H1 (cell line): ENCODE measurements at regions not wholly inside any gene's neighbourhood (a gene's known extent, or its start where the extent isn't known, plus 50 kb on each side); places are given as distances from the start of the nearest gene placed in this dataset.

Experiments used
- CHD1 ChIP-seq: IDR thresholded peaks from 2 replicates; pipeline ENCODE4 v1.6.1; 2012; ENCODE audit warnings: low read depth, low read length, improper control_type of control experiment
- CREB1 ChIP-seq: IDR thresholded peaks from 2 replicates; pipeline ENCODE4 v1.6.1; 2012; ENCODE audit warnings: inconsistent platforms
- CTCF ChIP-seq, 3 experiments: IDR thresholded peaks; 1 replicate in 2 of 3; 2 replicates in 1 of 3; pipeline versions ENCODE4 v1.5.1 to v1.6.1; 2011; ENCODE audit warnings: low read length in 3 of 3, mild to moderate bottlenecking in 3 of 3, inconsistent platforms in 2 of 3, low read depth in 1 of 3, moderate library complexity in 1 of 3; ENCODE audit not compliant: insufficient read depth in 1 of 3; ENCODE audit errors: control extremely low read depth in 1 of 3
- EP300 ChIP-seq, 2 experiments: IDR thresholded peaks; 1 replicate in 1 of 2; 2 replicates in 1 of 2; pipeline ENCODE4 v1.6.1; 2011 to 2012; ENCODE audit warnings: low read depth in 2 of 2, low read length in 2 of 2, mild to moderate bottlenecking in 2 of 2, borderline replicate concordance in 1 of 2, inconsistent platforms in 1 of 2, moderate library complexity in 1 of 2
- EZH2 ChIP-seq: fragments of 200-600 bp; sonication (generic); IDR thresholded peaks from 2 replicates; pipeline ENCODE4 v1.7.1; 2012; ENCODE audit warnings: low read depth, mild to moderate bottlenecking, moderate library complexity, low read length, inconsistent platforms; ENCODE audit not compliant: severe bottlenecking
- FOSL1 ChIP-seq: IDR thresholded peaks from 2 replicates; pipeline ENCODE4 v1.6.1; 2011; ENCODE audit warnings: mild to moderate bottlenecking, low read depth, low read length, moderate library complexity; ENCODE audit not compliant: insufficient read depth
- HDAC2 ChIP-seq, 2 experiments: fragments of 300-600 bp in 1 of 2; sonication (generic) in 1 of 2; IDR thresholded peaks; 2 replicates each; pipeline ENCODE4 v1.6.1; 2011 to 2012; ENCODE audit warnings: low read depth in 2 of 2, low read length in 2 of 2, mild to moderate bottlenecking in 2 of 2, moderate library complexity in 2 of 2, borderline replicate concordance in 1 of 2, inconsistent platforms in 1 of 2
- POLR2A ChIP-seq, 2 experiments: IDR thresholded peaks; 1 replicate in 1 of 2; 2 replicates in 1 of 2; pipeline ENCODE4 v1.6.1; 2011; ENCODE audit warnings: low read depth in 2 of 2, low read length in 2 of 2, mild to moderate bottlenecking in 2 of 2; ENCODE audit errors: control extremely low read depth in 1 of 2
- RAD21 ChIP-seq, 2 experiments: IDR thresholded peaks in 1 of 2; conservative IDR thresholded peaks in 1 of 2; 2 replicates each; pipeline ENCODE4 v1.6.1; 2011; ENCODE audit warnings: low read depth in 2 of 2, low read length in 2 of 2, improper control_type of control experiment in 1 of 2, inconsistent platforms in 1 of 2, mild to moderate bottlenecking in 1 of 2, moderate library complexity in 1 of 2
- SRF ChIP-seq: IDR thresholded peaks from 2 replicates; pipeline ENCODE4 v1.6.1; 2011; ENCODE audit warnings: mild to moderate bottlenecking, low read depth, low read length, moderate library complexity
- TCF12 ChIP-seq: IDR thresholded peaks from 2 replicates; pipeline ENCODE4 v1.6.1; 2011; ENCODE audit warnings: low read depth, mild to moderate bottlenecking, low read length
- TEAD4 ChIP-seq: IDR thresholded peaks from 2 replicates; pipeline ENCODE4 v1.6.1; 2012; ENCODE audit warnings: low read depth, low read length, inconsistent platforms, mixed read lengths
- USF2 ChIP-seq: IDR thresholded peaks from 2 replicates; pipeline ENCODE4 v1.6.1; 2011; ENCODE audit warnings: low read length, improper control_type of control experiment
- TF ChIP-seq, protein P1 (sequence below): IDR thresholded peaks from 2 replicates; pipeline ENCODE4 v1.6.1; 2012; ENCODE audit warnings: inconsistent platforms

DNA sequence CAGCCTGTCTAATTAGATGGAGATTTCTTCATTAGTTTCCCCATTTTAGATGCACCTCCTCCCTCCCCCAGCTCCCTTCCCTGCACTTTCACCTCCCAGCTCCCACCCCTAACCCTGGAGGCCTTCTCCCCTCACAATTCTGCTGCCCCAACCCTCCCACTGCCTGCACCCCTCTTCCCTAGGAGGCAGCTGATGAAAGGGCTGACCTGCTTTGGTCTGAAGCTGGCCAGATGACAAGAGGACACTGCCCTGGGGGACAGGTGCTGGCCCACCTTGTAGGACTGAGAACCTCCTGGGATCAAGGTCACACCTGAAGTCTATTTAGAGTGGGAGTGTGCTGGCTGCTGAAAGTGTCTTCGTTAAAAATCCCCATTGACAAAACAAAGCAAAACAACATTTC is 259.4 kb downstream of the TLE3 start:
- TF ChIP-seq TEAD4: no peak
- TF ChIP-seq HDAC2 (IDR thresholded peaks at IDR 0.05; ENCODE audit: borderline replicate concordance in 1 of 2, low read depth in 2 of 2, low read length in 2 of 2): no peak
- no peak for TF ChIP-seq CTCF (IDR thresholded peaks at IDR 0.05; ENCODE audit: control extremely low read depth in 1 of 3, insufficient read depth in 1 of 3, low read depth in 1 of 3, low read length in 3 of 3)
- no peak for TF ChIP-seq EZH2
- TF ChIP-seq RAD21 (IDR thresholded peaks at IDR 0.05 in 1 of 2, conservative IDR thresholded peaks at IDR 0.05 in 1 of 2; ENCODE audit: low read depth in 2 of 2, low read length in 2 of 2): no peak
- TF ChIP-seq CHD1: no peak
- no peak for TF ChIP-seq FOSL1
- no peak for TF ChIP-seq TCF12
- no peak for TF ChIP-seq CREB1
- TF ChIP-seq, protein P1, sequence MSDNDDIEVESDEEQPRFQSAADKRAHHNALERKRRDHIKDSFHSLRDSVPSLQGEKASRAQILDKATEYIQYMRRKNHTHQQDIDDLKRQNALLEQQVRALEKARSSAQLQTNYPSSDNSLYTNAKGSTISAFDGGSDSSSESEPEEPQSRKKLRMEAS: no peak
- no peak for TF ChIP-seq USF2
- TF ChIP-seq POLR2A (IDR thresholded peaks at IDR 0.05; ENCODE audit: control extremely low read depth in 1 of 2, low read depth in 2 of 2, low read length in 2 of 2): no peak
- TF ChIP-seq EP300 (IDR thresholded peaks at IDR 0.05; ENCODE audit: borderline replicate concordance in 1 of 2, low read depth in 2 of 2, low read length in 2 of 2): no peak
- TF ChIP-seq SRF: no peak
